ENCODE measurements at regions not wholly inside any gene's neighbourhood (a gene's known extent, or its start where the extent isn't known, plus 50 kb on each side); places are given as distances from the start of the nearest gene placed in this dataset.

- H3K9ac ChIP-seq (ENCODE audit: insufficient read length, low read depth), result no peak overlapping the region
- no peaks in the 10 kb centered on the region for H3K36me3 ChIP-seq (ENCODE audit: insufficient read depth, insufficient read length, low read length)
- no peaks in the 10 kb centered on the region for H3K27me3 ChIP-seq (ENCODE audit: insufficient read depth, insufficient read length)
- H3K9me3 ChIP-seq (ENCODE audit: insufficient read depth, low read length), result no peaks in the 10 kb centered on the region
- TF ChIP-seq SUZ12 (IDR thresholded peaks at IDR 0.05; ENCODE audit: extremely low read depth, insufficient read depth, insufficient read length) (no peak), ZNF274 (IDR thresholded peaks at IDR 0.05; ENCODE audit: low read depth, low read length) (no peak)
- no peaks in the 10 kb centered on the region for H3K4me1 ChIP-seq (ENCODE audit: insufficient read depth, insufficient read length)
- H3K4me3 ChIP-seq (ENCODE audit: insufficient read length, low read depth), result no peak overlapping the region
- no peak for DNase-seq (ENCODE audit: low read depth, low spot score)
These were observed 83.2 kb downstream of the AREG start for GRCh38 chr4:74528178-74528577.

DNA sequence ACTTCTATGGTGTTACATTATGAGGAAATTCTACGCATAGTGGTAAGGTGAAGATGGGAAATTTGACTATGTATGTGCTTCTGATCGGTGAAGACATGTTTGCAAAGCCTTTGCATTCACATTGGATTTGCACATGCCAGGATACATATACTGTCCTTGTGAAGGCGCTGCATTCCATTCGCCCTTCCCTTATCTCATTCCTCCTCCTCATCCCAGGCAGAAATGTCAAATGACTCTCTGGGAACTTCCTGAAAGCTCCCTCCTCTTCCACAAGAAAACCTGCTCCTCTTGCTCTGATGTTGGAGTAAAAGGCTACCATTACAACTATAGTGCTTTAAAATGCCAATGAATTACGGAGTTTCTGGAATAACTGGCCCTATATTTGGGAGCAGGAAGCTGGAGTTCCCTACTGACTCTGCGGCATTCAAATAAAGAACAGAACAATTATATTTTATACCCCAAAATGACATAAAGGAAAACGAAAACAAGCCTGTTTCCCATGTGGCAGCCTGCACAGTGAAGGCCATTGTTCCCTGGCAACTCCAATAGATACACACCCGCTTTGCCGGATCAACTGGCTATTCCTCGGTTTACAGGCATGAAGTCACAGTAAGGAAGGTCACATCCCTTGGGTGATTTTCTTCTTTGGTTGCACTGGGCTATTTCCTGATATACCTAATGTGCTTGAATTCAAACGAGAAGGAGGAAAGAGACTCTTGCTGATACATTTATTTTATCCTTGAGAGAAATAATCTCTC, 84.5 kb downstream of the AREG start:
- Histone ChIP-seq H3K27me3 (ENCODE audit: insufficient read depth, insufficient read length) (no peaks in the 10 kb centered on the region), H3K9ac (ENCODE audit: insufficient read length, low read depth) (no peak overlapping the region), H3K4me1 (ENCODE audit: insufficient read depth, insufficient read length) (no peaks in the 10 kb centered on the region), H3K9me3 (ENCODE audit: insufficient read depth, low read length) (no peaks in the 10 kb centered on the region), H3K4me3 (ENCODE audit: insufficient read length, low read depth) (no peak overlapping the region), H3K36me3 (ENCODE audit: insufficient read depth, insufficient read length, low read length) (no peaks in the 10 kb centered on the region)
- DNase-seq (ENCODE audit: low read depth, low spot score), result no peak
- no peak for TF ChIP-seq ZNF274 (IDR thresholded peaks at IDR 0.05; ENCODE audit: low read depth, low read length)
- TF ChIP-seq SUZ12 (IDR thresholded peaks at IDR 0.05; ENCODE audit: extremely low read depth, insufficient read depth, insufficient read length), result no peak

DNA sequence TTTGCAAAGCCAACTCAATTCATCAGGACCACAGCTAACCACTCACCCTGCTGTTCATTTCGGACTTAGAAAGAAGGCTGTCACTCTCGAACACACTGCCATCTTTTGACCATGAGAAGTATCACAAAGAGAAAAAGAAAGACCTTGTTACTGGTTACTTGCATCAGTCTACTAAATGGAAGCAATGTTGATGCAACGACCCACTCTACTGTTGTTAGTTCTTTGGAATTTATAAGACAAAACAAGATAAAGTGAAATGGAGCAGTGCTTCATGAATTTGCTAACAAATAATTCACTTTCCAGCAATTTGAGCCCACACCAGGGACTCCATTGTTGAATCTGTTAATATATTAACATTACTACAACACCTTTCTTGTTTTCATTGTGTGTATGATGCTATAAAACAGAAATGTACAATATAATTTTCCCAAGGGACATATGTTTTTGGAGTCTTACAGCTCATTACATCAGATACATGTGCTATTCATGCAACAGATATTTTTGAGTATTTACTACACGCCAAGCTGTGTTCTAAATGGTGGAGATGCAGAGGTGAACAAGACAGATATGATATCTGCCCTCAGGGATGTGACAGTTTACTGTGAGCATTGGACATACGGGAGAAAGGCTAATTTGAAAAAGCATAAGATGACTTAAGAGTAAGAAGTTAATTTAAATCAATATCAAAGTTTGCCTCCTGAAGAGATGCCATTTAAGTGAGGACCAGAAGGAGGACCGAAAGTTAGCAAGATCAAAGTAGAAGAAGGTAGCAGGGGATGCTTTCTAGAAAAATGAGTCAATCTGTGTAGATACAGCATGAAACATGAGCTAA, 87.2 kb downstream of the AREG start:
- no peaks in the 10 kb centered on the region for H3K36me3 ChIP-seq (ENCODE audit: insufficient read depth, insufficient read length, low read length)
- H3K4me1 ChIP-seq (ENCODE audit: insufficient read depth, insufficient read length), result no peaks in the 10 kb centered on the region
- H3K9ac ChIP-seq (ENCODE audit: insufficient read length, low read depth), result no peak overlapping the region
- H3K9me3 ChIP-seq (ENCODE audit: insufficient read depth, low read length), result no peaks in the 10 kb centered on the region
- no peak overlapping the region for H3K4me3 ChIP-seq (ENCODE audit: insufficient read length, low read depth)
- peak; percentile 33 for DNase-seq (ENCODE audit: low read depth, low spot score)
- TF ChIP-seq YY1 (IDR thresholded peaks at IDR 0.05; ENCODE audit: insufficient read depth, insufficient read length) (no peak), SUZ12 (IDR thresholded peaks at IDR 0.05; ENCODE audit: extremely low read depth, insufficient read depth, insufficient read length) (no peak), ZNF274 (IDR thresholded peaks at IDR 0.05; ENCODE audit: low read depth, low read length) (no peak)
- no peaks in the 10 kb centered on the region for H3K27me3 ChIP-seq (ENCODE audit: insufficient read depth, insufficient read length)

DNA sequence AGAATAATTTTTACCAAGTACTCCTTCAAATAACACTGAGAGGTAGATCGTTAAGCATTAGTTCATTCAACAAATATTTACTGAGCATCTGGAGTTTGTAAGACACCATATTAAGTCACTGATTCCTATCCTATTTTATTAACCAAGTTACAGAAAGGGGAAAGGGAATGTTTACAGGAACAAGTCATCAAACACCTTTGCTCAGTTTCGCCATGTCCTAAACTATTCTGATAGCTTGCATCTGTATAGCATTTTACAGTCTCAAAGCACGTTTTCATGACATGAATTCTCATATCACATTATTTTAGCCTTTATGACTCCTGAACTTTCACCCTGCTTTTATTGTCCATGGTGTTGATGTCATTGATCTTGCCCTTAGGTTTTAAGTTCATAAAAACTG, 89.2 kb downstream of the AREG start:
- Histone ChIP-seq H3K36me3 (ENCODE audit: insufficient read depth, insufficient read length, low read length) (no peaks in the 10 kb centered on the region), H3K9ac (ENCODE audit: insufficient read length, low read depth) (no peak overlapping the region), H3K4me3 (ENCODE audit: insufficient read length, low read depth) (no peak overlapping the region), H3K27me3 (ENCODE audit: insufficient read depth, insufficient read length) (no peaks in the 10 kb centered on the region), H3K4me1 (ENCODE audit: insufficient read depth, insufficient read length) (no peaks in the 10 kb centered on the region), H3K9me3 (ENCODE audit: insufficient read depth, low read length) (no peaks in the 10 kb centered on the region)
- DNase-seq (ENCODE audit: low read depth, low spot score), result no peak
- TF ChIP-seq SUZ12 (IDR thresholded peaks at IDR 0.05; ENCODE audit: extremely low read depth, insufficient read depth, insufficient read length) (no peak), YY1 (IDR thresholded peaks at IDR 0.05; ENCODE audit: insufficient read depth, insufficient read length) (no peak), ZNF274 (IDR thresholded peaks at IDR 0.05; ENCODE audit: low read depth, low read length) (no peak)

GRCh38 chr4:74534936-74535335, 90.0 kb downstream of the AREG start:
- DNase-seq (ENCODE audit: low read depth, low spot score), result no peak
- Histone ChIP-seq H3K36me3 (ENCODE audit: insufficient read depth, insufficient read length, low read length) (no peaks in the 10 kb centered on the region), H3K27me3 (ENCODE audit: insufficient read depth, insufficient read length) (no peaks in the 10 kb centered on the region), H3K9me3 (ENCODE audit: insufficient read depth, low read length) (no peaks in the 10 kb centered on the region), H3K4me1 (ENCODE audit: insufficient read depth, insufficient read length) (no peaks in the 10 kb centered on the region), H3K9ac (ENCODE audit: insufficient read length, low read depth) (no peak overlapping the region), H3K4me3 (ENCODE audit: insufficient read length, low read depth) (no peak overlapping the region)
- TF ChIP-seq ZNF274 (IDR thresholded peaks at IDR 0.05; ENCODE audit: low read depth, low read length) (no peak), SUZ12 (IDR thresholded peaks at IDR 0.05; ENCODE audit: extremely low read depth, insufficient read depth, insufficient read length) (no peak), YY1 (IDR thresholded peaks at IDR 0.05; ENCODE audit: insufficient read depth, insufficient read length) (no peak)

DNA sequence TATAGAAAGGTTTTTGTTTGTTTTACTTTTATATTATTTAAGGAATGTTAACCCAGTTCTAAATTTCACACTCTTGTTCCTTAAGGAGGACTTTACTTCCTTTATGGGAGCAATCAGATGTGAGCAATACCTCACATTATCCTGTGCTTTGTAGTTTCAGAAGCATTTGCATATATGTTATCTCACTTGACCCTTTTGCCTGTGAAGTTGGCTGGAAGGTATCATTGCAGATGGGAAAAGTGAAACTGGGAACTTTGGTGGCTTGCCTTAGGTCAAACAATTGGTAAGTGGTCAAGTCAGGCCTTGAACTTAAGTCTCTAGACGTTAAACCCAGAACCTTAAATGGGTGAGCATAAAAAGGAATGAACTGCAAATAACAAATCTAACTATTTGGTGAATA, 90.6 kb downstream of the AREG start:
- no peak for DNase-seq (ENCODE audit: low read depth, low spot score)
- Histone ChIP-seq H3K4me3 (ENCODE audit: insufficient read length, low read depth) (no peak overlapping the region), H3K36me3 (ENCODE audit: insufficient read depth, insufficient read length, low read length) (no peaks in the 10 kb centered on the region), H3K9ac (ENCODE audit: insufficient read length, low read depth) (no peak overlapping the region), H3K27me3 (ENCODE audit: insufficient read depth, insufficient read length) (no peaks in the 10 kb centered on the region), H3K4me1 (ENCODE audit: insufficient read depth, insufficient read length) (no peaks in the 10 kb centered on the region), H3K9me3 (ENCODE audit: insufficient read depth, low read length) (no peaks in the 10 kb centered on the region)
- TF ChIP-seq SUZ12 (IDR thresholded peaks at IDR 0.05; ENCODE audit: extremely low read depth, insufficient read depth, insufficient read length), result no peak
- TF ChIP-seq YY1 (IDR thresholded peaks at IDR 0.05; ENCODE audit: insufficient read depth, insufficient read length), result no peak
- TF ChIP-seq ZNF274 (IDR thresholded peaks at IDR 0.05; ENCODE audit: low read depth, low read length), result no peak

DNA sequence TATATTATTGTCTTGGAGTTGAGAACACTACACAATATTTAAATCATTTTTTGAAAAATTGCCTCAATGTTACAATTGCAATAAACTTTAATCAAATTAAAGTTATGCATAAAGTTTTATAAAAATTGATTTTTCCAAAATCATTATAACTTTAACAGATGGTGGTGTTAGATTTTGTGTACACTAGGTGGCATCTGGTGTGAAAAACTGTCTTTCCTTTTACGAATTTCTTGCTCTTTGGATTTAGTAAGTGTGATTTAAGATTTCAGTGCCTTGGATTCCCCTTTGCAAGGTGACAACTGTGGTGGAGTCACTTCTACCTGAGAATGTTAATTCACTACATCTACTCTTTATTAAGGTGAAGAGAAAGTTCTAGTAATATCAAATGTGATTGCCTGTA, 91.6 kb downstream of the AREG start:
- no peak for TF ChIP-seq YY1 (IDR thresholded peaks at IDR 0.05; ENCODE audit: insufficient read depth, insufficient read length)
- TF ChIP-seq SUZ12 (IDR thresholded peaks at IDR 0.05; ENCODE audit: extremely low read depth, insufficient read depth, insufficient read length), result no peak
- no peak for TF ChIP-seq ZNF274 (IDR thresholded peaks at IDR 0.05; ENCODE audit: low read depth, low read length)
- Histone ChIP-seq H3K4me1 (ENCODE audit: insufficient read depth, insufficient read length) (no peaks in the 10 kb centered on the region), H3K9me3 (ENCODE audit: insufficient read depth, low read length) (no peaks in the 10 kb centered on the region), H3K9ac (ENCODE audit: insufficient read length, low read depth) (no peak overlapping the region), H3K27me3 (ENCODE audit: insufficient read depth, insufficient read length) (no peaks in the 10 kb centered on the region), H3K4me3 (ENCODE audit: insufficient read length, low read depth) (no peak overlapping the region), H3K36me3 (ENCODE audit: insufficient read depth, insufficient read length, low read length) (no peaks in the 10 kb centered on the region)
- DNase-seq (ENCODE audit: low read depth, low spot score), result no peak

Measured in NT2/D1 (cell line).